ENCODE measurements at regions not wholly inside any gene's neighbourhood (a gene's known extent, or its start where the extent isn't known, plus 50 kb on each side); places are given as distances from the start of the nearest gene placed in this dataset.

DNA sequence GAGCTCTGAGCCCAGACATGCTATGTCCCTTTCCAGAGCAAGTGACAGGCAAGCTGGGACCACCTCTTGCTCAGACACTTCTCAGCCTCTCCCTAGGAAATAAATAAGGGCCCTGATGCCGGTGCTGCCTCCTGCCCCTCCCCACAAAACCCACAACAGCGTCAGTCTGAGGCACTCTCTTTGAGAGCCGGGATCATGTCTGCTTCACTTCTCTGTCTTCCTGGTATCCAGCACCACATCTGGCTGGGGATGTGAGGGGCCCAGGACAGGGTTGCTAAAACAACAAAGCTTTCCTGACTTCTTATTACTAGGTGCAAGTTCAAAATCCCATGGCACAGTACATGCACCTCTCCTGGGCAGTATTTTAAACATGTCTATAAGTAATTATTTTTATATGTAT is 103.9 kb upstream of the GLI2 start:
- TF ChIP-seq CTCF (IDR thresholded peaks at IDR 0.05) (no peak), POLR2A (IDR thresholded peaks at IDR 0.05) (no peak)
